Cardiac muscle cell (in vitro differentiated cells and primary cell): ENCODE measurements at regions not wholly inside any gene's neighbourhood (a gene's known extent, or its start where the extent isn't known, plus 50 kb on each side); places are given as distances from the start of the nearest gene placed in this dataset.

ENCODE experiments used
- DNase-seq, 2 donors: peaks; one replicate each; pipeline versions ENCODE4 v3.0.0 to v3.0.0-alpha.2; 2010 to 2017; ENCODE audit warnings: low read depth in 1 of 2, low spot score in 1 of 2
- H3K27ac ChIP-seq: fragments of 200-600 bp; sonication (generic); 2 replicates; pipeline ENCODE4 v1.5.1; 2016
- H3K27me3 ChIP-seq: fragments of 200-600 bp; sonication (generic); 2 replicates; pipeline ENCODE4 v1.6.0; 2016; ENCODE audit warnings: control low read depth
- H3K36me3 ChIP-seq: fragments of 200-600 bp; sonication (generic); 2 replicates; pipeline ENCODE4 v1.5.1; 2016; ENCODE audit warnings: control low read depth
- H3K4me1 ChIP-seq: fragments of 200-600 bp; sonication (generic); 2 replicates; pipeline ENCODE4 v1.8.1; 2017; ENCODE audit warnings: low read depth, mild to moderate bottlenecking, mixed run types
- H3K4me3 ChIP-seq: fragments of 200-600 bp; sonication (generic); 2 replicates; pipeline ENCODE4 v1.5.1; 2016; ENCODE audit warnings: mild to moderate bottlenecking
- H3K9me3 ChIP-seq: fragments of 200-600 bp; sonication (generic); 2 replicates; pipeline ENCODE4 v1.5.1; 2017; ENCODE audit warnings: low read depth, mild to moderate bottlenecking, control low read depth
- CTCF ChIP-seq: IDR thresholded peaks from 2 replicates; pipeline ENCODE4 v1.5.1; 2012; ENCODE audit warnings: low read depth, mild to moderate bottlenecking, low read length

GRCh38 chr2:234399451-234400246 lies 97.2 kb downstream of the ARL4C start:
- Histone ChIP-seq H3K4me3 (no peak overlapping the region), H3K27me3 (no peaks in the 10 kb centered on the region), H3K27ac (no peak overlapping the region), H3K4me1 (no peaks in the 10 kb centered on the region), H3K9me3 (no peaks in the 10 kb centered on the region), H3K36me3 (no peaks in the 10 kb centered on the region)
- DNase-seq = no peak
- TF ChIP-seq CTCF = no peak

- Histone ChIP-seq H3K27ac (no peak overlapping the region), H3K4me3 (no peak overlapping the region), H3K4me1 (no peaks in the 10 kb centered on the region), H3K27me3 (no peaks in the 10 kb centered on the region), H3K36me3 (no peaks in the 10 kb centered on the region), H3K9me3 (no peaks in the 10 kb centered on the region)
- no peak for TF ChIP-seq CTCF
- DNase-seq = no peak
Observed at GRCh38 chr2:234398531-234398930, 98.3 kb downstream of the ARL4C start.

GRCh38 chr2:234395891-234396420 lies 100.9 kb downstream of the ARL4C start:
- H3K4me1 ChIP-seq = no peaks in the 10 kb centered on the region
- DNase-seq = no peak
- H3K27me3 ChIP-seq = no peaks in the 10 kb centered on the region
- no peak for TF ChIP-seq CTCF
- H3K9me3 ChIP-seq = no peaks in the 10 kb centered on the region
- no peak overlapping the region for H3K4me3 ChIP-seq
- H3K27ac ChIP-seq = no peak overlapping the region
- no peaks in the 10 kb centered on the region for H3K36me3 ChIP-seq

- no peak for TF ChIP-seq CTCF
- Histone ChIP-seq H3K4me1 (no peaks in the 10 kb centered on the region), H3K27me3 (no peaks in the 10 kb centered on the region), H3K27ac (no peak overlapping the region), H3K36me3 (no peaks in the 10 kb centered on the region), H3K9me3 (no peaks in the 10 kb centered on the region), H3K4me3 (no peak overlapping the region)
- no peak for DNase-seq
Observed at GRCh38 chr2:234394450-234394849, 102.4 kb downstream of the ARL4C start.

- H3K36me3 ChIP-seq = no peaks in the 10 kb centered on the region
- H3K4me1 ChIP-seq = no peaks in the 10 kb centered on the region
- no peak for DNase-seq
- H3K9me3 ChIP-seq = no peaks in the 10 kb centered on the region
- H3K4me3 ChIP-seq = no peak overlapping the region
- H3K27me3 ChIP-seq = no peaks in the 10 kb centered on the region
- H3K27ac ChIP-seq = no peak overlapping the region
- no peak for TF ChIP-seq CTCF
Observed at GRCh38 chr2:234393354-234393753, 103.5 kb downstream of the ARL4C start.
